GM12872 (cell line): ENCODE measurements at regions not wholly inside any gene's neighbourhood (a gene's known extent, or its start where the extent isn't known, plus 50 kb on each side); places are given as distances from the start of the nearest gene placed in this dataset.

Experiments used
- CTCF ChIP-seq: IDR thresholded peaks from 3 replicates; pipeline ENCODE4 v1.5.1; 2011; ENCODE audit warnings: low read depth, mild to moderate bottlenecking, low read length, moderate library complexity; ENCODE audit not compliant: insufficient read depth

- TF ChIP-seq CTCF = no peak
These were observed 228.5 kb downstream of the MTERF1 start for GRCh38 chr7:91651986-91652385.

DNA sequence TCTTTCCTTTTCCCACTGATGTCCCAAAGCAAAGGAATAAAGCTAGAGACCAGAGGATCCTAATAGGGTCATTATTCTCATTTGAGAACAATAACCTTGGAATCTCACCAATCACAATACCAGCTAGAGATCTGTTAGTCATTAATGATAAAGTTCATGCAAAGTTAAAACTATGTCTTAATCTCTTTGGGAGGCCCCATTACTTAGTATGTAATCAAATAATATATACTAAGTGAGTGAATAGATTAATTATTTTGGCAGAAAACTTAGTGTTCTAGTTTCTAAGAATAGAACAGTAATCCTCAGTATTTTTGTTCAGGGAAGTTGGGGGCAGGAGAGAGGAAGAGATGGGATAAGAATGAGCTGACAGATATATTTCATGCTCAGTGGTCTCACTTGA, 227.2 kb downstream of the MTERF1 start:
- TF ChIP-seq CTCF = no peak

- no peak for TF ChIP-seq CTCF
These were observed 224.8 kb downstream of the MTERF1 start for GRCh38 chr7:91655656-91656055.

DNA sequence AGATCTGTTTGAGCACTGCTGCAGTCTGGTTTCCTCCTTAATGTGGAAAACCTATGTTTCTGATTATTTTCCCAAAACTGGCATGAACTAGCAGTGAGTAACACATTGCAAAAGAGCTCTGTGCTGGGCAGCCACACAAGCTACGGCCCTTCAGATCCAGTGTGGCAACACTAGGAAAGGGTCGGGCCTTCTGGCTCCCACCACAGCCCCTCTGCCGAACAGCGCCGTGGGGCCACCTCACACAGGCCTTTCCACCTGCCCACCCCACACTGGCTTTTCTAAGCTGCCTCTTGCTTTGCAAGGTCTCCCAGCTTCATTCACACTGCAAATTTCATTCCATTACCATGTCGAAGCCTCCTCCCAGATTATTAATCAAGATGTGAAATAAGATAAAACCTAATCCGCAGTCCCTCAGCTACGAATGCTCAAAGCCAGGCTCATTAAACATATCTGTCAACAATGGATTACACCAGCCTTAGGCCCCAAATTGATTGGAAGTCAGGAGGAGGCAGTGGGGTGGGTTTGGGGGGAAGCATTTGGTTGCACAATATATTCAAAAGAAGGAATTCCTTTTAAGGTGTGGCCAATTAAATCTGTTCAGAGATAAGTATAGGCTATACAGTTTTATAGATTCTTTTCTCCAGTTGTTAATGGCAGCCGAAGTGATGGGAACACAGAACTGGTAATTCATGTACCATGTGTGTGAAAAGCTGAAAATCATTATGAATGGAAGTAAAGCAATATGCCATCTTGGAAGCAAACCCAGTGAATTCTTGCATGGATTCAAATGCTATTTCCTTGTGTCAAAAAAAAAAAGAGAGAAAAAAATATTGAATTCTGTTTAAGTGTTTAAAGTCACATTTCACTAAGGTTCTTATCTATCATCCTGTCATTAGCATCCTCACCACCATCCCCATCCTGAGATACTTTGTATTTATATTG, 223.7 kb downstream of the MTERF1 start:
- no peak for TF ChIP-seq CTCF

GRCh38 chr7:91657483-91658071, 222.9 kb downstream of the MTERF1 start:
- TF ChIP-seq CTCF = no peak

GRCh38 chr7:91659096-91659495, 221.4 kb downstream of the MTERF1 start:
- TF ChIP-seq CTCF = no peak

GRCh38 chr7:91660734-91661356, 219.7 kb downstream of the MTERF1 start:
- no peak for TF ChIP-seq CTCF
